GM19240 (cell line): ENCODE measurements at regions not wholly inside any gene's neighbourhood (a gene's known extent, or its start where the extent isn't known, plus 50 kb on each side); places are given as distances from the start of the nearest gene placed in this dataset.
"Not testable (repeated sequence)": the region's sequence is repeated elsewhere in the genome, so short reads cannot be mapped to it uniquely, and the experiment has no call there.

ENCODE experiments used
- DNase-seq: peaks from one replicate; pipeline ENCODE4 v3.0.0; 2011; ENCODE audit warnings: low spot score; ENCODE audit not compliant: insufficient read length

GRCh38 chr19:31880283-31880682, 465.1 kb upstream of the ZNF507 start:
- no peak for DNase-seq

- DNase-seq: no peak
These were observed 463.4 kb upstream of the ZNF507 start for GRCh38 chr19:31881988-31882387.

- no peak for DNase-seq
These were observed 462.7 kb upstream of the ZNF507 start for GRCh38 chr19:31882709-31883108.

GRCh38 chr19:31883296-31883990, 462.0 kb upstream of the ZNF507 start:
- DNase-seq: no peak

GRCh38 chr19:31885280-31885853, 460.0 kb upstream of the ZNF507 start:
- DNase-seq: no peak

GRCh38 chr19:31890230-31890629, 455.2 kb upstream of the ZNF507 start:
- no peak for DNase-seq

- no peak for DNase-seq
These were observed 453.4 kb upstream of the ZNF507 start for GRCh38 chr19:31892060-31892459.

GRCh38 chr19:31893491-31893890, 451.9 kb upstream of the ZNF507 start:
- DNase-seq: not testable (repeated sequence)

- no peak for DNase-seq
These were observed 451.0 kb upstream of the ZNF507 start for GRCh38 chr19:31894451-31894850.

- no peak for DNase-seq
These were observed 448.1 kb upstream of the ZNF507 start for GRCh38 chr19:31897292-31897691.

- no peak for DNase-seq
These were observed 444.4 kb upstream of the ZNF507 start for GRCh38 chr19:31900991-31901390.

- no peak for DNase-seq
These were observed 442.6 kb upstream of the ZNF507 start for GRCh38 chr19:31902821-31903220.

- no peak for DNase-seq
These were observed 441.4 kb upstream of the ZNF507 start for GRCh38 chr19:31903979-31904378.

- no peak for DNase-seq
These were observed 439.1 kb upstream of the ZNF507 start for GRCh38 chr19:31906111-31906871.

- DNase-seq: no peak
These were observed 437.7 kb upstream of the ZNF507 start for GRCh38 chr19:31907661-31908060.

- no peak for DNase-seq
These were observed 437.3 kb upstream of the ZNF507 start for GRCh38 chr19:31908080-31908479.

GRCh38 chr19:31908496-31909225, 436.7 kb upstream of the ZNF507 start:
- DNase-seq: no peak

GRCh38 chr19:31910224-31910623, 435.2 kb upstream of the ZNF507 start:
- DNase-seq: no peak

GRCh38 chr19:31911577-31911976, 433.8 kb upstream of the ZNF507 start:
- DNase-seq: no peak

GRCh38 chr19:31913103-31913661, 432.2 kb upstream of the ZNF507 start:
- DNase-seq: no peak

GRCh38 chr19:31930401-31930800, 415.0 kb upstream of the ZNF507 start:
- DNase-seq: no peak

GRCh38 chr19:31937983-31938382, 407.4 kb upstream of the ZNF507 start:
- DNase-seq: no peak
